ENCODE measurements at regions not wholly inside any gene's neighbourhood (a gene's known extent, or its start where the extent isn't known, plus 50 kb on each side); places are given as distances from the start of the nearest gene placed in this dataset.
"Not testable (repeated sequence)": the region's sequence is repeated elsewhere in the genome, so short reads cannot be mapped to it uniquely, and the experiment has no call there.

GRCh38 chr6:27805347-27805746, 106.8 kb downstream of the OR2B2 start:
- H3K27me3 ChIP-seq = peaks cover 0 to 83% (median 8%) of the 10 kb centered on the region in 9 donors
- TF ChIP-seq, protein P1, sequence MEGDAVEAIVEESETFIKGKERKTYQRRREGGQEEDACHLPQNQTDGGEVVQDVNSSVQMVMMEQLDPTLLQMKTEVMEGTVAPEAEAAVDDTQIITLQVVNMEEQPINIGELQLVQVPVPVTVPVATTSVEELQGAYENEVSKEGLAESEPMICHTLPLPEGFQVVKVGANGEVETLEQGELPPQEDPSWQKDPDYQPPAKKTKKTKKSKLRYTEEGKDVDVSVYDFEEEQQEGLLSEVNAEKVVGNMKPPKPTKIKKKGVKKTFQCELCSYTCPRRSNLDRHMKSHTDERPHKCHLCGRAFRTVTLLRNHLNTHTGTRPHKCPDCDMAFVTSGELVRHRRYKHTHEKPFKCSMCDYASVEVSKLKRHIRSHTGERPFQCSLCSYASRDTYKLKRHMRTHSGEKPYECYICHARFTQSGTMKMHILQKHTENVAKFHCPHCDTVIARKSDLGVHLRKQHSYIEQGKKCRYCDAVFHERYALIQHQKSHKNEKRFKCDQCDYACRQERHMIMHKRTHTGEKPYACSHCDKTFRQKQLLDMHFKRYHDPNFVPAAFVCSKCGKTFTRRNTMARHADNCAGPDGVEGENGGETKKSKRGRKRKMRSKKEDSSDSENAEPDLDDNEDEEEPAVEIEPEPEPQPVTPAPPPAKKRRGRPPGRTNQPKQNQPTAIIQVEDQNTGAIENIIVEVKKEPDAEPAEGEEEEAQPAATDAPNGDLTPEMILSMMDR (IDR thresholded peaks at IDR 0.05) = no peak
- TF ChIP-seq POLR2A (IDR thresholded peaks at IDR 0.05) = no peak
- no peak overlapping the region for H3K27ac ChIP-seq
- WGBS, 4 donors = 89 to 96% (median 92%) methylated on average over 2 of the region's 2 CpGs
- H3K4me1 ChIP-seq = peaks cover 0 to 30% (median 7%) of the 10 kb centered on the region in 12 donors
- no peaks in the 10 kb centered on the region for H3K9me3 ChIP-seq
- ATAC-seq (no peak), DNase-seq (no peak)
- H3K4me3 ChIP-seq = no peak overlapping the region
- H3K36me3 ChIP-seq = no peaks in the 10 kb centered on the region
- intact Hi-C loops (cut with DNase I) = no loop called here

- H3K27me3 ChIP-seq = peaks cover 0 to 83% (median 8%) of the 10 kb centered on the region in 9 donors
- DNase-seq = no peak
- peaks cover 0 to 26% (median 7%) of the 10 kb centered on the region in 12 donors for H3K4me1 ChIP-seq
- no peak for TF ChIP-seq POLR2A (IDR thresholded peaks at IDR 0.05)
- TF ChIP-seq, protein P1 (IDR thresholded peaks at IDR 0.05) = no peak
- no peaks in the 10 kb centered on the region for H3K36me3 ChIP-seq
- intact Hi-C loops (cut with DNase I) = no loop called here
- ATAC-seq = no peak
- 86 to 91% (median 88%) methylated on average over 4 of the region's 4 CpGs for WGBS, 4 donors
- no peak overlapping the region for H3K27ac ChIP-seq
- H3K4me3 ChIP-seq = no peak overlapping the region
- H3K9me3 ChIP-seq = no peaks in the 10 kb centered on the region
Measured at GRCh38 chr6:27804851-27805250, 107.3 kb downstream of the OR2B2 start.

- TF ChIP-seq, protein P1 (IDR thresholded peaks at IDR 0.05) = no peak
- TF ChIP-seq POLR2A (IDR thresholded peaks at IDR 0.05) = no peak
- Histone ChIP-seq H3K4me1 (no peaks in the 10 kb centered on the region), H3K27ac (no peak overlapping the region), H3K36me3 (no peaks in the 10 kb centered on the region), H3K27me3 (peaks cover 0 to 61% (median 0%) of the 10 kb centered on the region in 9 donors), H3K4me3 (no peak overlapping the region), H3K9me3 (no peaks in the 10 kb centered on the region)
- WGBS, 4 donors = 64 to 84% (median 77%) methylated on average over 2 of the region's 2 CpGs
- ATAC-seq (no peak), DNase-seq (no peak)
- intact Hi-C loops (cut with DNase I) = no loop called here
Measured at GRCh38 chr6:27800731-27801373, 111.3 kb downstream of the OR2B2 start.

DNA sequence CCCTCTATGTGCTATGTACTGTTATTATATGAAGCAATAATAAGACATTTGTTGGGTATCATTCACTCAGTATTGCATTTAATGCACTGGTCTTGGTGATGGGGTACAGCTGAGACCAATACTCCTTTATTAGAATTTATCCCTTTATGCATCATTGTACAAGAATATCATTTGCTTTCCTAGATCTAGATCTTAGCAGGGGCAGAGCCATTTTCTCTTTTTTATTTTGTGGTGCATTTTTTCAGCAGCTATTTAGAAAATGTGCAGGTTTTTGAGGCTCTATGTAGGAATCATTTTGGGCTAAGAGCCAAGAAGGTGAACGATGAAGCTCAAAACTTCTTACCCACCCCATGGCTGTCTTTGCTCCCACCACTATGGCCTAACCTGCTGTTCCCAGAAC, 114.2 kb downstream of the OR2B2 start:
- ATAC-seq = no peak
- intact Hi-C loops (cut with DNase I) = no loop called here

DNA sequence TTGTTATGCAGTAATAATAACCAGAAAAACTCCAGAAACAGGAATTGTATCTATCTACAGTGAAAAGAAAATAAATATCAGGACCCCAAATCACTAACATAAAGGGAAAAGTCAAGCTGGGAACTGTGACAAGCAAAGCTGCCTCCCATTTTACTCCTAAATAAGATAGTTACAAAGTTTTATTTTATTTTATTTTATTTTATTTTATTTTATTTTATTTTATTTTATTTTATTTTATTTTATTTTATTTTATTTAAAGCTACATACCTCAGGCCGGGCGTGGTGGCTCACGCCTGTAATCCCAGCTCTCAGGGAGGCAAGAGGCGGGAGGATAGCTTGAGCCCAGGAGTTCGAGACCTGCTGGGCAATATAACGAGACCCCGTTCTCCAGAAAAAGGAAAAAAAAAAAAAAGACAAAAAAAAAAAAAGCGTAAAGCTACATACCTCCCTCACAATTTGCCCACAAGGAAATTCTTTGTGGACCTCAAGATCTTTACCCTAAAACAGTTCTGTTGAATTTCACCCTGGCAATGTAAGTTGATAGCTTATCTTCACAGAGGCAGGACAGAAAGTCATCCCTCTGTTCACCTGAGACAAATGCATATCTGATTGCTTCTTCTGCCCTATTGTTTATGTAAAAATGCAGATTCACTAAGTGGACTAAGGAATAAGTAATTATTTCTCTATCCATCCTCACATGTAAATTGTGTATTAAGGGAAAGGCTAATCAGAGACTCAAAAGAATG, 115.3 kb downstream of the OR2B2 start:
- H3K36me3 ChIP-seq; ATAC-seq; intact Hi-C loops (cut with DNase I); H3K27ac ChIP-seq; H3K9me3 ChIP-seq; H3K4me3 ChIP-seq; DNase-seq: not testable (repeated sequence)
- Histone ChIP-seq H3K4me1 (peaks cover 0 to 15% (median 5%) of the 10 kb centered on the region in 12 donors), H3K27me3 (peaks cover 0 to 42% (median 0%) of the 10 kb centered on the region in 9 donors)
- 89 to 94% (median 90%) methylated on average over 8 of the region's 8 CpGs for WGBS, 4 donors

More for the DNA sequence above, 114.2 kb downstream of the OR2B2 start:
- TF ChIP-seq, protein P1 (IDR thresholded peaks at IDR 0.05) = no peak
- no peak for TF ChIP-seq POLR2A (IDR thresholded peaks at IDR 0.05)
- Histone ChIP-seq H3K9me3 (no peaks in the 10 kb centered on the region), H3K27me3 (peaks cover 0 to 52% (median 0%) of the 10 kb centered on the region in 9 donors), H3K27ac (no peak overlapping the region), H3K36me3 (no peaks in the 10 kb centered on the region), H3K4me3 (no peak overlapping the region), H3K4me1 (peaks cover 0 to 4% (median under 1%) of the 10 kb centered on the region in 12 donors)
- DNase-seq = no peak
- WGBS, 4 donors = 70 to 81% (median 71%) methylated on average over 1 of the region's 1 CpG
